SK-N-SH (cell line): ENCODE measurements at regions not wholly inside any gene's neighbourhood (a gene's known extent, or its start where the extent isn't known, plus 50 kb on each side); places are given as distances from the start of the nearest gene placed in this dataset.

Experiments
- CTCF ChIA-PET: fragments of 300-600, 350-600 bp; formaldehyde crosslinking; extraction: SDS; loops from one replicate; lab custom pipeline; 2021; lab: Yijun Ruan, JAX
- POLR2A ChIA-PET: fragments of 350-600 bp; sonication (Branson Sonifier 250); formaldehyde crosslinking; extraction: SDS; loops from one replicate; lab custom pipeline; 2020; ENCODE audit warnings: antibody characterized with exemption, inconsistent platforms; lab: Yijun Ruan, JAX
- DNase-seq: peaks from one replicate; pipeline ENCODE4 v3.0.0; 2012
- H2AFZ ChIP-seq: fragments of 200-600 bp; sonication (generic); 2 replicates; pipeline ENCODE4 v1.8.1; 2016; ENCODE audit warnings: antibody characterized with exemption, mild to moderate bottlenecking, low read depth
- H3F3A ChIP-seq: fragments of 200-600 bp; sonication (generic); replicated peaks from 2 replicates; pipeline ENCODE3; 2016; ENCODE audit warnings: antibody characterized with exemption, mild to moderate bottlenecking; ENCODE audit not compliant: insufficient read depth
- H3K27ac ChIP-seq, 2 experiments: fragments of 200-500 bp in 1 of 2; fragments of 200-600 bp in 1 of 2; sonication (Bioruptor generic) in 1 of 2; sonication (generic), shearing (Covaris generic) in 1 of 2; 2 replicates each; pipeline versions ENCODE4 v1.5.1 to v1.6.1; 2014 to 2016; ENCODE audit warnings: low read depth in 2 of 2, inconsistent platforms in 1 of 2, low read length in 1 of 2, mild to moderate bottlenecking in 1 of 2, mixed read lengths in 1 of 2
- H3K27me3 ChIP-seq: fragments of 200-600 bp; sonication (generic), shearing (Covaris generic); 2 replicates; pipeline ENCODE4 v1.6.1; 2016; ENCODE audit warnings: mixed run types; ENCODE audit not compliant: insufficient read depth
- H3K36me3 ChIP-seq, 2 experiments: fragments of 200-500 bp in 1 of 2; fragments of 200-600 bp in 1 of 2; sonication (Bioruptor generic) in 1 of 2; sonication (generic) in 1 of 2; replicated peaks in 1 of 2; 2 replicates each; pipeline versions ENCODE3 to v1.5.1; 2014 to 2016; ENCODE audit warnings: low read length in 1 of 2, mild to moderate bottlenecking in 1 of 2; ENCODE audit not compliant: insufficient read depth in 2 of 2, control insufficient read depth in 1 of 2
- H3K4me1 ChIP-seq, 2 experiments: fragments of 200-500 bp in 1 of 2; fragments of 200-600 bp in 1 of 2; sonication (Bioruptor generic) in 1 of 2; sonication (generic), shearing (Covaris generic) in 1 of 2; 2 replicates each; pipeline versions ENCODE4 v1.5.1 to v1.6.1; 2014 to 2016; ENCODE audit warnings: low read depth in 1 of 2, low read length in 1 of 2, mixed run types in 1 of 2; ENCODE audit not compliant: insufficient read depth in 2 of 2, control insufficient read depth in 1 of 2
- H3K4me2 ChIP-seq: fragments of 200-600 bp; sonication (generic), shearing (Covaris generic); 2 replicates; pipeline ENCODE4 v1.6.1; 2017; ENCODE audit warnings: mixed run types
- H3K4me3 ChIP-seq, 2 experiments: fragments of 200-500 bp in 1 of 2; fragments of 200-600 bp in 1 of 2; sonication (Bioruptor generic) in 1 of 2; sonication (generic), shearing (Covaris generic) in 1 of 2; 2 replicates each; pipeline versions ENCODE4 v1.5.1 to v1.8.1; 2014 to 2016; ENCODE audit warnings: low read depth in 2 of 2, inconsistent platforms in 1 of 2, low read length in 1 of 2, mild to moderate bottlenecking in 1 of 2, mixed read lengths in 1 of 2, moderate library complexity in 1 of 2
- H3K79me2 ChIP-seq: fragments of 200-600 bp; sonication (generic); 2 replicates; pipeline ENCODE4 v1.8.1; 2017; ENCODE audit warnings: mild to moderate bottlenecking; ENCODE audit not compliant: insufficient read depth
- H3K9ac ChIP-seq: fragments of 200-600 bp; sonication (generic); 2 replicates; pipeline ENCODE4 v1.6.1; 2017; ENCODE audit warnings: mixed run types
- H3K9me2 ChIP-seq: fragments of 200-600 bp; sonication (generic); 2 replicates; pipeline ENCODE4 v1.6.1; 2017; ENCODE audit warnings: mixed run types
- H3K9me3 ChIP-seq: fragments of 200-600 bp; sonication (generic); 2 replicates; pipeline ENCODE4 v1.6.1; 2017; ENCODE audit warnings: mixed run types, mild to moderate bottlenecking, moderate library complexity
- H4K20me1 ChIP-seq: fragments of 200-600 bp; sonication (generic); 2 replicates; pipeline ENCODE4 v1.6.1; 2017; ENCODE audit warnings: mild to moderate bottlenecking, mixed run types; ENCODE audit not compliant: insufficient read depth
- CTCF ChIP-seq: fragments of 200-600 bp; sonication (generic); IDR thresholded peaks from 2 replicates; pipeline ENCODE4 v1.6.1; 2017; ENCODE audit warnings: antibody characterized with exemption, mild to moderate bottlenecking, moderate library complexity
- ELF1 ChIP-seq: IDR thresholded peaks from 2 replicates; pipeline ENCODE4 v1.4.0; 2012
- FOSL2 ChIP-seq: IDR thresholded peaks from 2 replicates; pipeline ENCODE4 v1.4.0; 2012; ENCODE audit warnings: low read depth, mild to moderate bottlenecking, moderate library complexity, borderline replicate concordance
- FOXM1 ChIP-seq: IDR thresholded peaks from 2 replicates; pipeline ENCODE4 v1.4.0; 2012; ENCODE audit warnings: low read depth, mild to moderate bottlenecking
- GABPA ChIP-seq: IDR thresholded peaks from 2 replicates; pipeline ENCODE4 v1.4.0; 2012; ENCODE audit warnings: low read depth, mild to moderate bottlenecking
- GATA2 ChIP-seq: sonication (generic); formaldehyde crosslinking; IDR thresholded peaks from 2 replicates; pipeline ENCODE4 v1.5.0; 2020; ENCODE audit warnings: mild to moderate bottlenecking, missing genetic modification reagents
- MAX ChIP-seq: IDR thresholded peaks from 2 replicates; pipeline ENCODE4 v1.4.0; 2012; ENCODE audit warnings: low read depth
- NFIC ChIP-seq: IDR thresholded peaks from 2 replicates; pipeline ENCODE4 v1.4.0; 2012; ENCODE audit warnings: borderline replicate concordance
- NRF1 ChIP-seq: IDR thresholded peaks from 2 replicates; pipeline ENCODE4 v1.6.1; 2012; ENCODE audit warnings: low read depth, mild to moderate bottlenecking, low read length
- PBX3 ChIP-seq: IDR thresholded peaks from 2 replicates; pipeline ENCODE4; 2012
- POLR2AphosphoS5 ChIP-seq: IDR thresholded peaks from 2 replicates; pipeline ENCODE4 v1.6.1; 2012; ENCODE audit warnings: low read depth, low read length
- RCOR1 ChIP-seq: fragments of 150-350 bp; IDR thresholded peaks from 2 replicates; pipeline ENCODE4 v1.6.1; 2017; ENCODE audit warnings: antibody characterized with exemption, low read length
- RXRA ChIP-seq: IDR thresholded peaks from 2 replicates; pipeline ENCODE4 v1.4.0; 2012; ENCODE audit warnings: low read depth, mild to moderate bottlenecking, borderline replicate concordance
- SIN3A ChIP-seq: IDR thresholded peaks from 2 replicates; pipeline ENCODE4 v1.6.1; 2012; ENCODE audit warnings: low read depth, mild to moderate bottlenecking, low read length, moderate library complexity, borderline replicate concordance
- SMC3 ChIP-seq: IDR thresholded peaks from 2 replicates; pipeline ENCODE4 v1.6.1; 2012; ENCODE audit warnings: low read depth, low read length, improper control_type of control experiment
- TAF1 ChIP-seq: IDR thresholded peaks from 2 replicates; pipeline ENCODE4 v1.6.1; 2012; ENCODE audit warnings: low read depth, mild to moderate bottlenecking, low read length, moderate library complexity, borderline replicate concordance
- TCF12 ChIP-seq: IDR thresholded peaks from 2 replicates; pipeline ENCODE4 v1.4.0; 2012
- TEAD4 ChIP-seq: IDR thresholded peaks from 2 replicates; pipeline ENCODE4 v1.4.0; 2012; ENCODE audit warnings: mild to moderate bottlenecking, borderline replicate concordance; ENCODE audit not compliant: insufficient read depth
- USF2 ChIP-seq: fragments of 150-350 bp; IDR thresholded peaks from 2 replicates; pipeline ENCODE4 v1.6.1; 2017; ENCODE audit warnings: antibody characterized with exemption, low read length, low read depth, borderline replicate concordance
- YY1 ChIP-seq: IDR thresholded peaks from 2 replicates; pipeline ENCODE4 v1.4.0; 2012; ENCODE audit warnings: low read depth, mild to moderate bottlenecking
- WGBS: methylation state at CpG from one replicate; pipeline ENCODE4 v1.1.6; 2017; ENCODE audit warnings: low lambda C conversion rate; 5-methylcytosine and 5-hydroxymethylcytosine counted together

GRCh38 chr3:31182661-31183060 lies 288.2 kb upstream of the GADL1 start (continued):
- TF ChIP-seq CTCF (no peak), TCF12 (no peak), YY1 (no peak)

GRCh38 chr3:31184261-31185061 lies 290.0 kb upstream of the GADL1 start:
- Histone ChIP-seq H3K27ac (no peak overlapping the region), H3K4me2 (no peak overlapping the region), H3K4me1 (no peaks in the 10 kb centered on the region), H3K9me3 (no peaks in the 10 kb centered on the region), H2AFZ (no peak overlapping the region), H3K9me2 (no peaks in the 10 kb centered on the region), H4K20me1 (no peaks in the 10 kb centered on the region), H3F3A (no peaks in the 10 kb centered on the region), H3K36me3 (no peaks in the 10 kb centered on the region), H3K4me3 (no peak overlapping the region), H3K9ac (no peak overlapping the region), H3K79me2 (no peaks in the 10 kb centered on the region), H3K27me3 (no peaks in the 10 kb centered on the region; the same call in 1 of the 2 replicates)
- 44% methylated on average over 3 of the region's 3 CpGs for WGBS
- POLR2A ChIA-PET: no interaction called here
- no peak for DNase-seq
- CTCF ChIA-PET: no interaction called here
- TF ChIP-seq RCOR1 (no peak), PBX3 (no peak), SMC3 (no peak), GABPA (no peak), TEAD4 (no peak), USF2 (no peak), POLR2AphosphoS5 (no peak), RXRA (no peak), SIN3A (no peak), GATA2 (CRISPR knock-in tag) (no peak), ELF1 (no peak), TAF1 (no peak), FOXM1 (no peak), MAX (no peak), NFIC (no peak), NRF1 (no peak), FOSL2 (no peak)
